Hematopoietic multipotent progenitor cell treated with erythropoietin and hydrocortisone succinate and interleukin-3 and kit ligand, for 6 days (in vitro differentiated cells): ENCODE measurements at regions not wholly inside any gene's neighbourhood (a gene's known extent, or its start where the extent isn't known, plus 50 kb on each side); places are given as distances from the start of the nearest gene placed in this dataset.

Source experiments
- DNase-seq: peaks from one replicate; pipeline ENCODE4 v3.0.0-alpha.2; 2015

GRCh38 chr10:121282797-121283515, 315.3 kb downstream of the FGFR2 start:
- no peak for DNase-seq

GRCh38 chr10:121284936-121285335, 313.3 kb downstream of the FGFR2 start:
- DNase-seq = no peak

GRCh38 chr10:121285406-121286196, 312.6 kb downstream of the FGFR2 start:
- no peak for DNase-seq

GRCh38 chr10:121288011-121288410, 310.2 kb downstream of the FGFR2 start:
- no peak for DNase-seq

- DNase-seq = no peak
Measured at GRCh38 chr10:121288864-121289661, 309.2 kb downstream of the FGFR2 start.

GRCh38 chr10:121289800-121290199, 308.4 kb downstream of the FGFR2 start:
- DNase-seq = no peak

- DNase-seq = no peak
Measured at GRCh38 chr10:121290674-121291073, 307.6 kb downstream of the FGFR2 start.

GRCh38 chr10:121291376-121291775, 306.9 kb downstream of the FGFR2 start:
- DNase-seq = no peak

GRCh38 chr10:121291823-121292222, 306.4 kb downstream of the FGFR2 start:
- DNase-seq = no peak

GRCh38 chr10:121292321-121292720, 305.9 kb downstream of the FGFR2 start:
- DNase-seq = no peak

GRCh38 chr10:121293110-121293509, 305.1 kb downstream of the FGFR2 start:
- no peak for DNase-seq

- DNase-seq = no peak
Measured at GRCh38 chr10:121294630-121295029, 303.6 kb downstream of the FGFR2 start.

- no peak for DNase-seq
Measured at GRCh38 chr10:121296378-121296777, 301.9 kb downstream of the FGFR2 start.

- DNase-seq = no peak
Measured at GRCh38 chr10:121296881-121297585, 301.2 kb downstream of the FGFR2 start.

GRCh38 chr10:121300723-121301122, 297.5 kb downstream of the FGFR2 start:
- DNase-seq = no peak

- no peak for DNase-seq
Measured at GRCh38 chr10:121302541-121303180, 295.6 kb downstream of the FGFR2 start.

- DNase-seq = no peak
Measured at GRCh38 chr10:121303287-121303890, 294.9 kb downstream of the FGFR2 start.

- no peak for DNase-seq
Measured at GRCh38 chr10:121305066-121305465, 293.2 kb downstream of the FGFR2 start.

- no peak for DNase-seq
Measured at GRCh38 chr10:121306159-121306673, 292.0 kb downstream of the FGFR2 start.

- no peak for DNase-seq
Measured at GRCh38 chr10:121307411-121307980, 290.7 kb downstream of the FGFR2 start.

- DNase-seq = no peak
Measured at GRCh38 chr10:121308020-121308419, 290.2 kb downstream of the FGFR2 start.
